Aorta (tissue), 5 donors: ENCODE measurements at regions not wholly inside any gene's neighbourhood (a gene's known extent, or its start where the extent isn't known, plus 50 kb on each side); places are given as distances from the start of the nearest gene placed in this dataset.

Experiments
- ATAC-seq: fragments of 200-7000 bp; cut with Tn5 transposase; one replicate; pipeline ENCODE4 v1.9.1; 2022; ENCODE audit warnings: moderate library complexity; ENCODE audit not compliant: low FRiP score
- DNase-seq, 2 donors: peaks; one replicate each; pipeline ENCODE4 v3.0.0-alpha.2; 2020
- H3K27ac ChIP-seq, 2 donors: one replicate each; pipeline ENCODE4 v1.5.1; 2013; ENCODE audit warnings: low read length in 2 of 2, mild to moderate bottlenecking in 2 of 2, moderate library complexity in 2 of 2, control low read depth in 1 of 2, inconsistent platforms in 1 of 2, low read depth in 1 of 2
- H3K27me3 ChIP-seq, 2 donors: one replicate each; pipeline ENCODE4 v1.6.1; 2013; ENCODE audit warnings: control low read depth in 1 of 2, low read length in 1 of 2, mild to moderate bottlenecking in 1 of 2, moderate library complexity in 1 of 2; ENCODE audit not compliant: insufficient read depth in 2 of 2, control insufficient read depth in 1 of 2
- H3K36me3 ChIP-seq, 2 donors: one replicate each; pipeline ENCODE4 v1.6.1; 2013; ENCODE audit warnings: control low read depth in 1 of 2, low read length in 1 of 2, mild to moderate bottlenecking in 1 of 2; ENCODE audit not compliant: insufficient read depth in 2 of 2, control insufficient read depth in 1 of 2
- H3K4me1 ChIP-seq, 2 donors: one replicate each; pipeline ENCODE4 v1.6.1; 2013; ENCODE audit warnings: low read length in 2 of 2, control low read depth in 1 of 2, mild to moderate bottlenecking in 1 of 2, moderate library complexity in 1 of 2; ENCODE audit not compliant: insufficient read depth in 2 of 2, control insufficient read depth in 1 of 2
- H3K4me3 ChIP-seq, 2 donors: one replicate each; pipeline ENCODE4 v1.5.1; 2013; ENCODE audit warnings: low read length in 2 of 2, control low read depth in 1 of 2, mild to moderate bottlenecking in 1 of 2
- H3K9me3 ChIP-seq: one replicate; pipeline ENCODE4 v1.6.1; 2013; ENCODE audit warnings: mild to moderate bottlenecking, low read length; ENCODE audit not compliant: control insufficient read depth
- WGBS, 2 donors: extraction: QIAGEN DNeasy Blood & Tissue Kit; methylation state at CpG; one replicate each; pipeline ENCODE4 v1.1.7; 2013; 5-methylcytosine and 5-hydroxymethylcytosine counted together
- intact Hi-C, 2 donors: fragments of 100-400 bp; cut with DNase I; formaldehyde crosslinking; loops; one replicate each; pipeline versions ENCODE4 v1.14.2 to v1.15.0; 2022
- donor health status: healthy with polysubstance abuse.
- donor health status: Bipolar disorder and iron deficiency.
- donor health status: DM: no; HTN: no; CAD: no.
- donor health status: DM: no; HTN: no; CAD: no.
- donor health status: DM: yes; HTN: yes; CAD: no.

DNA sequence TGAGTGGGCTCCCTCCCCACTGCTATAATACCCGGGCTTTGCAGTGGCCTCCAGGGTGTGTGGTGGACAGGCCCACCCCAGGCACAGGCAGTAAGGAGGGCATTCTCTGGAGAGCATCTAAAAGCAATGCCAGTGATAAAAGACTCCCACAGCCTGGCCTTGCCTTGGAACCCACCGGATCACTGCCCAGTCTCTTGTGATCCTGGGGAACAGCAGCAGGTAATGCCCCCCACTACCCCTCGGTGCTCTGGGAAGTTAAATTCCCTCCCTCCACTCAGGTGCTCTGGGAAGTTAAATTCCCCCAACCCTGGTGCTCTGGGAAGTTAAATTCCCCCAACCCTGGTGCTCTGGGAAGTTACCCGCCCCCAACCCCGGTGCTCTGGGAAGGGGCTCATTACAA lies 565.2 kb downstream of the TCERG1L start:
- 46 to 47% methylated on average over 5 of the region's 5 CpGs for WGBS, 2 donors

DNA sequence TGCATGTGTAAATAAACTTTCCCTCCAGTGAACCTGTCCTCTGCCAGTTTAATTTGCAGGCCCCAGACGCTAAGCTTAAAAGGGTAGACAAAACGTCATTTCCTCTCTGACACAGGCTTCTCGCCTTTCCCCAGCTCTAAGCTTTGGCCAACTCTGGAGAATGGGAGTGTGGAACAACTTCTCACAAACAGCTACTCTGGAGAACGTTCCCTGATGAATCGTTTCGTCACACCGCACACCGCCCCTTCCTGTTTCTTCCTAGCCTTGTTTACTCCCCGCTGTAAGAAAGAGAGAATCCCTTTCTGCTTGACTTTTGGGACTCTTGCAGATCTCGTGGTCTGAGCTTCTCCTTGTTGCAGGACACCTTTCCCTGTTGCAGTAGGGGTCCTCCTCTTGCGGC lies 564.2 kb downstream of the TCERG1L start:
- H3K36me3 ChIP-seq: no peaks in the 10 kb centered on the region
- H3K9me3 ChIP-seq: no peaks in the 10 kb centered on the region
- WGBS, 2 donors: 52 to 57% methylated on average over 11 of the region's 11 CpGs
- no peak overlapping the region for H3K4me3 ChIP-seq
- no peaks in the 10 kb centered on the region for H3K27me3 ChIP-seq
- H3K27ac ChIP-seq: no peak overlapping the region
- ATAC-seq (no peak), DNase-seq (no peak)
- H3K4me1 ChIP-seq: no peaks in the 10 kb centered on the region
- intact Hi-C loops: no loop called here

More for the DNA sequence above, 565.2 kb downstream of the TCERG1L start:
- no peaks in the 10 kb centered on the region for H3K36me3 ChIP-seq
- no peak overlapping the region for H3K4me3 ChIP-seq
- no peaks in the 10 kb centered on the region for H3K27me3 ChIP-seq
- ATAC-seq (no peak), DNase-seq (peak in 1 of 2 donors; percentile 14)
- intact Hi-C loops: no loop called here
- H3K27ac ChIP-seq: no peak overlapping the region
- H3K4me1 ChIP-seq: no peaks in the 10 kb centered on the region
- H3K9me3 ChIP-seq: no peaks in the 10 kb centered on the region

DNA sequence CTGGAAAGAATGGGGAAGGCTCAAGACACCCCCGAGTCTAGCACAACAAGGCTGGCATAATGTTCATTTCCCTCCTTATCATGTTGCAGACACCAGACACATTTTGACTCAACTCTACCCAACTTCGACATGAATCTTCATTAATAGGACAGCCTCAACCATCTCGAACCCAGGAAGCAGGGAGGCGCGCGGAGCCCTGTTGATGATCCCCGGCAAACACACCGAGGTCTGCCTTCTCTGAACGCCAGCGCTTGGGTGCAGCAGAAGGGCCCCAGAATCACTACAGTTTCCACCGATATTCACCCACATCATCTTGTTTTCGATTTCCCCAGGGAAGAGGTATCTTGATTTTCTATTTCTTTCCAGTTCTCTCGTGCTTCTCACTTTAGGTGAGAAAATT lies 563.6 kb downstream of the TCERG1L start:
- WGBS, 2 donors: 84 to 85% methylated on average over 13 of the region's 13 CpGs
- Histone ChIP-seq H3K4me3 (no peak overlapping the region), H3K27ac (no peak overlapping the region), H3K36me3 (no peaks in the 10 kb centered on the region), H3K9me3 (no peaks in the 10 kb centered on the region), H3K27me3 (no peaks in the 10 kb centered on the region), H3K4me1 (no peaks in the 10 kb centered on the region)
- peak in 1 of 2 donors; percentile 55 for DNase-seq
- intact Hi-C loops: no loop called here
- no peak for ATAC-seq

DNA sequence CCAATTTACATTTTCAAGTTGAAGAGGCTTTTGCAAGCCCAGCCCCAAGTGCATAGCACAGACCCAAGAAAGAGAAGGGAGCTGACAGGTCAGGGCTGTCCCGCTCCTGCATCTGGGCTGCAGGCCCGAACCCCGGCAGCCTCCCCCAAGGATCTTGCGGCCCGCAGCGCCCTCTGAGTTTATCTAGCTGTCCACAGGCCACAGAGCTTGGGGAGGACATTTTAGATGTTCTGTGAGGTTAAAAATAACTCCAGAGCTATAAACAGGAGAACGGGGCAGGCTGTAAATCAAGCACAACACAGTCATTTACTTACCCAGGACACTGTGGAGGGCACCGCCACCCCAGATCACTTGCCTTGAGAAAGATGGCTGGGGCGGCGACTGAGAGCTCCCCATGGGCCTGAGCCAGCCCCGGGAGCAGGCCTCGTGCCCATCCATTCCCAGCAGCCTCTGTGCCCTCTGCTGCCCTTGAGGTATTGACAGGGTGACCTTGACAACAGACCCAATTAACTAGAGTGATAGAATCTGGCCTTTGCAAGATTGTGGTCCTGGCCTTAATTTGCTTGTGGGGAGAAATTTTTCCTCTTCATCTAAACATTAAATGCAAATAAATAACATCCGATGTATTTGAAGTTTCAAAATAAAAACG lies 563.0 kb downstream of the TCERG1L start:
- intact Hi-C loops: no loop called here
- H3K27ac ChIP-seq: no peak overlapping the region
- no peaks in the 10 kb centered on the region for H3K4me1 ChIP-seq
- no peaks in the 10 kb centered on the region for H3K9me3 ChIP-seq
- DNase-seq (peak in 1 of 2 donors; percentile 54), ATAC-seq (no peak)
- no peaks in the 10 kb centered on the region for H3K36me3 ChIP-seq
- WGBS, 2 donors: 30 to 33% methylated on average over 14 of the region's 14 CpGs
- no peak overlapping the region for H3K4me3 ChIP-seq
- H3K27me3 ChIP-seq: no peaks in the 10 kb centered on the region

DNA sequence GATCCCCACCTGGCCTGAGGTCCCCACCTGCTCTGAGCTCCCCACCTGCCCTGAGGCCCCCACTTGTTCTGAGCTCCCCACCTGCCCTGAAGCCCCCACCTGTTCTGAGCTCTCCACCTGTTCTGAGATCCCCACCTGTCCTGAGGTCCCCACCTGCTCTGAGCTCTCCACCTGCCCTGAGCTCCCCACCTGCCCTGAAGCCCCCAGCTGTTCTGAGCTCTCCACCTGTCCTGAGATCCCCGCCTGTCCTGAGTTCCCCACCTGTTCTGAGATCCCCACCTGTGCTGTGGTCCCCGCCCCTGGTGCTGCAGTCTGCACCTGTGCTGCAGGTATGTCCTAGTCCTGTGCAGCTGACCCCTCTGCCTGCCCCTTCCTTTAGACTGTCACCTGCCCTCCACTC lies 561.6 kb downstream of the TCERG1L start:
- H3K36me3 ChIP-seq: no peaks in the 10 kb centered on the region
- no peak overlapping the region for H3K4me3 ChIP-seq
- DNase-seq (peak; percentile 14 to 24), ATAC-seq (no peak)
- H3K27ac ChIP-seq: no peak overlapping the region
- no peaks in the 10 kb centered on the region for H3K27me3 ChIP-seq
- intact Hi-C loops: no loop called here
- 46 to 47% methylated on average over 2 of the region's 2 CpGs for WGBS, 2 donors
- no peaks in the 10 kb centered on the region for H3K4me1 ChIP-seq
- H3K9me3 ChIP-seq: no peaks in the 10 kb centered on the region

DNA sequence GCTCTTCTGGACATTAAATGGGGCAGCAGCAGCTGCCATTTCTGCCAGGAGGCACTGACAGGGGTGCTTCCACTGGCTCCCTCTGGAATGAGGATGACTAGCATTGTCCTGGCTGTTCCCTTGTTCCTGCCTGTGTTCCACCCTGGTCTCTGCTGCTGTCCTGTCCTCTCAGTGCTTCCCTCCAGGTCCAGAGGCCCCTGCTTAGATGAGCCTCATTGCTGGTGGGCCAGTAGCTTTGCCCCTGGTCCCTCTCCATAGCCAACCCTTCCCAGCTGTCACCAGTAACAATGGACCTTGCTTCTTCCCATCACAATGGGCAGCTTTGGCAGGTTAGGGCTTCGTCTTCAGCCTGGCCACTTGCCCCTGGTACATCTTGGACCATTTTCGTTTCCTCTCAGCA lies 561.1 kb downstream of the TCERG1L start:
- Histone ChIP-seq H3K27me3 (no peaks in the 10 kb centered on the region), H3K9me3 (no peaks in the 10 kb centered on the region), H3K27ac (no peak overlapping the region), H3K36me3 (no peaks in the 10 kb centered on the region), H3K4me3 (no peak overlapping the region), H3K4me1 (no peaks in the 10 kb centered on the region)
- WGBS, 2 donors: 42 to 47% methylated on average over 2 of the region's 2 CpGs
- DNase-seq: peak in 1 of 2 donors; percentile 31
- intact Hi-C loops: no loop called here
- no peak for ATAC-seq

DNA sequence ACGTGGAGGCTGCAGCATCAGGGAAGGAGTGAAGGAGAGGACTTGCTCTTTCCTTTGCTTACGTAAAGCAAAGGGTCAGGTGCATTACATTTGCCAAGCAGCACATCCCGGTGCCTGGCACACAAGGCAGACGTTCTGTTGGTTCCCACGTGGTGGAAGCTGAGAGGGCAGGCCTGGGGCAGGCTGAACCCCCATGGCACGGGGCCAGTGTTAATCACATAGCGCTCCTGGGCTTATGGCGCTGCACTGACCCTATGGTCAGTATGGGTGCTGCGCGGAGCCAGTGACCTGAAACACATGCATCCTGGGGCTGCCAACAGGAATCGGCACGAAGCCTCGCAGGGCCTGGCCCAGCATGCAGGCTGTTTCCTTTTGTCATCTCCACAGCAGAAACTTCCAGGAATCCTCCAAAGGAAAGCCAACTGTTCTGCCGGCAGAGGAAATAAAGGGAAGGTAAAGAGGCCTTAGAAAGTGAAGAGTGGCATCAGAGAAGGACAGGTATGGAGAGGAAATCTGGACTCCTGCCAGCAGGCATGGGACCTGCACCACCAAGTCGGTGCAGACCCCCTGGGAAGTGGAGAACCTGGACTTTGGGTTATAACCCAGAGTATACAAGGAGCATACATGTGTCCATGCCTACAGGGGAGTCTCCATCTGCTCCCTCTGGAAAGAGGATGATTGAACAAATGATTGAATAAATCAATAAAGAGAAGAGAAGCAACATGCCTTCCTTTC lies 560.2 kb downstream of the TCERG1L start:
- no peak overlapping the region for H3K27ac ChIP-seq

DNA sequence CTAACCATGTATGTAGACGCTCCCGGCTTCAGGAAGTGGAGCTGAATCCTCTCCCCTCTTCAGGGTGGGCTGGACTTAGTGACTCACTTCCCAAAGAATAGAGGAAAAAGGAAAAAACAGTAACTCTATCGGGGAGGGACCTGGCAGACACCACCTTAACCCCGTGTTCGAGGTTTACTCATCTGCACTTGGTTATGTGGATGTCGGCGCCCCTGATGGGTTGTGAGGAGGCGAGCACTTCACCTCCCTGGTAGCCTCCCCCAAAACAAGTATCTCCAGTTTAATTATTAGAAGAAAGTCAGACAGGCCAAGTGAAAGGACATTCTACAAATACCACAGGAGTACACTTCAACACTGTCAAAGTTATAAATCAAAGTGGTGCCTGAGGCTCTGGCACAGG lies 559.7 kb downstream of the TCERG1L start:
- ATAC-seq: no peak
- Histone ChIP-seq H3K27ac (no peak overlapping the region), H3K36me3 (no peaks in the 10 kb centered on the region), H3K27me3 (no peaks in the 10 kb centered on the region), H3K9me3 (no peaks in the 10 kb centered on the region), H3K4me1 (no peaks in the 10 kb centered on the region), H3K4me3 (no peak overlapping the region)
- intact Hi-C loops: no loop called here
- peak in 1 of 2 donors; percentile 30 for DNase-seq
- 61 to 68% methylated on average over 8 of the region's 8 CpGs for WGBS, 2 donors

More for the DNA sequence above, 560.2 kb downstream of the TCERG1L start:
- no peak overlapping the region for H3K4me3 ChIP-seq
- WGBS, 2 donors: 74 to 85% methylated on average over 15 of the region's 15 CpGs
- no peaks in the 10 kb centered on the region for H3K9me3 ChIP-seq
- ATAC-seq (no peak), DNase-seq (peak; percentile 21 to 66)
- H3K4me1 ChIP-seq: no peaks in the 10 kb centered on the region
- no peaks in the 10 kb centered on the region for H3K36me3 ChIP-seq
- no peaks in the 10 kb centered on the region for H3K27me3 ChIP-seq
- intact Hi-C loops: no loop called here

DNA sequence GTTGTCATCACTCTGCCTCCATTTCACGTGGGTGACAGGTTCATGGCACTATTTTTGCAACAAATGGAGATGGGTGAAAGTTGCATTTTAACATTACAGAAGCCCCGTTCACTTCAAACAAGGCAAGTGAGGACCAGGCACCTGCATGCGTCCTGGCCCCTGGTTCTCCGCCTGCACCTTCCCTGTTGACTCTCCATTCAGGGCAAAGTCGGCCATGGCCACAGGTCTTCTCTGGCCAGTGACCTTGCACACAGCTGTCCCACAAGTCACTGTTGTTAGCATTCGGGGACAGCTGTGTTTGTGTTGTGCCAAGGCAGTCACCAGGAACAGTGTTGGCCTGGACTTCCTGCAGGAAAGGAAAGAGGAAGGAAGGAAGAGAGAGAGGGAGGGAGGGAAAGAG lies 554.9 kb downstream of the TCERG1L start:
- Histone ChIP-seq H3K36me3 (no peaks in the 10 kb centered on the region), H3K27ac (no peak overlapping the region), H3K4me1 (no peaks in the 10 kb centered on the region), H3K9me3 (no peaks in the 10 kb centered on the region), H3K27me3 (no peaks in the 10 kb centered on the region), H3K4me3 (no peak overlapping the region)
- intact Hi-C loops: no loop called here
- ATAC-seq (no peak), DNase-seq (peak in 1 of 2 donors; percentile 53)
- 74% methylated on average over 6 of the region's 6 CpGs for WGBS, 2 donors
